ENCODE measurements at regions not wholly inside any gene's neighbourhood (a gene's known extent, or its start where the extent isn't known, plus 50 kb on each side); places are given as distances from the start of the nearest gene placed in this dataset.

GRCh38 chr7:93015779-93016481 is 101.8 kb downstream of the SAMD9 start:
- peak in 1 of 3 experiments; percentile 2 for DNase-seq (ENCODE audit: low read depth in 3 of 3)

DNA sequence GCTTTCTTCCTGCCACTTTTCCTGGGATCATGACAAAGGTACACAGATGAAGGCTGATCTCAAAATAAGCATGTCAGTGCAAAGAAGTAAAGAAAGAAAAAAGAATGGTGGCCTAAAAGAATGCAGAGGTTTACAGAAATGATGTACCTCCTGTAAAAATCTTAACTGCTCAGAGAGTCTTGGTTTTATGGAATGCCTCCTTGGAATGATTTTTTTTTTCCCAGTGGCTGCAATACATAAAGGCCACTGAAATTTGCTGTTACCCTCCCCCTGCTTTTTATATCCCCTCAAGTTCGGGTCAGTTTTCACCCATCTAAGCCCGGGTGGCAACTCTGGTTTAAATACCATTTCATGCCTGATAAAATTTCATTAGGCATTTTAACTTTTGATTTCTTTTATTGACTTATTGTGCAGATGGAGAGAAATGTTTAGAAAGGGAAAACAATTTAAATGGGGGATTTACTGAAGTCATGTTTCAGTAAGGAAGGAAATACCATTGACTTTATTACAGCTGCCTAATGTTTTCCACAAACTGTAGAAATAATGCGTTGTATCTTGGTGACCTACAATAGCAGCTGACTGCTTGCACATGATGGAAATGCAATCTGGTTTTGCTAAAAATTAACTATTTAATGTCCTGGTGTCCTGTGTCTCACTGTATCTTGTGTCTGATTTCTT is 102.5 kb downstream of the SAMD9 start:
- DNase-seq (ENCODE audit: low read depth in 3 of 3) = no peak

DNA sequence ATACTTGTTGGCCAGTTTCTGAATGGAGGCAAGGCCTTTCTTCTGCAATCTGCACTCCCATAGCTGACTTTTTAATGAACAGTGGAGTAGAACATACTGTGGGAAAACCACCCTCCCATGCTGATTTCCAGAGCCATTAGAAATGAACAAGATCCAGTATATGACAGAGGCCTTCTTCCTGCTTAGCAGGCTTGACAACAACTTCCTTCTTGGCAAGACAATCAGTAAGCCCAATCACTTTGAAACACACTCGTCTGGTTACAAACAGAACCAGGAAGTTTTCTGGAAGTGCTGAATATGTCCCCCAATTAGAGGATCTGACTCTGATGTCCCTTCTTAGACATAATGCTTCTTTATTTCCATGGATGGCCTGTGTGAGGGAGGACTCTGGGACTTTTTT is 103.4 kb downstream of the SAMD9 start:
- no peak for DNase-seq (ENCODE audit: low read depth in 3 of 3)

DNA sequence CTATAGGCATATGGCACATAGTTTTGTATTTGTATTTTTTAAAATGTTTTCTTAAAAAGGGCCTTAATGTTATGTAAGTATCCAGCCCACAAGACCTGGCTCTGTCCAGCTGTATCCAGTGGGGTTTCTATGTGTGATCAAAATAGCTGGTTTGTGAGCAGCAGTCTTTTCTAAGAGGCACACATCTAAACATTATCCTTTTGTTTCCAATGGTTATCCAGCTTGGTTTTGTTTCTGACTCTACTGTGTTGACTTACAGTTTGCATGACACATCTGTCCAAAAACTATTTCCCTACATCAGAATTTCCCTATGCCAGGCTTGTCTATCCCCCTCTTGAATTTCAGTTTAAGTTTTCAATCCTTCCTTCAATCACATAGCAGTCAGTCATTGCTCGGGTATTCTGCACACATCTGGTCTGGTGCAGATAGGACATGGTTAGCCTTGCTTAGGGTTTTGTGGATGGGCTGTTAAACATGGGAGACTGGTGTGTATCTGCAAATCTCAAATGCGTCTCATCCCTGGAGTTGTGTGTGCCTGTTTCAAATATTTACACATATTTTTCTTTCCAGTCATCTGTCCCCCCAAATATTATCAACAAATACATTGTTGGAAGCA is 104.2 kb downstream of the SAMD9 start:
- no peak for DNase-seq (ENCODE audit: low read depth in 3 of 3)

- DNase-seq (ENCODE audit: low read depth in 3 of 3) = no peak
Observed at GRCh38 chr7:93011351-93012294, 106.2 kb downstream of the SAMD9 start.

DNA sequence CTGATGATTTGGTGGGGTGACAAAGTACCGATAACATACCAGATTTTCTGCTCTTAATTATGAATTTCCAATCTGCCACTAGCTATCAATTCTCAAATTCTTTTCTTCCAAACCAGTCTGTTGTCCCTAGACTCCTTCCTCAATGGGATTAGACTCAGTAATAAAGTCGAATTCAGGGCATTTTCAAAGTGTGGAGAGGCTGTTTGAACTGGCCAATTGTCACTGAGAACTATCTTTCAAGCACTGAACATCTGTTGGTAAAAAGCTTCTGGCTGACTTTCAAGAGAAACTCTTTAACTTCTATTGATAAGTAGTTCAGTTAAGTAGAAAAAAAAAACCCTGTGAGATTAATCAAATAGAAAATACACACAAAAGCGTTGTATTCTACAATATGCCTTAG is 108.9 kb downstream of the SAMD9 start:
- no peak for DNase-seq (ENCODE audit: low read depth in 3 of 3)

DNA sequence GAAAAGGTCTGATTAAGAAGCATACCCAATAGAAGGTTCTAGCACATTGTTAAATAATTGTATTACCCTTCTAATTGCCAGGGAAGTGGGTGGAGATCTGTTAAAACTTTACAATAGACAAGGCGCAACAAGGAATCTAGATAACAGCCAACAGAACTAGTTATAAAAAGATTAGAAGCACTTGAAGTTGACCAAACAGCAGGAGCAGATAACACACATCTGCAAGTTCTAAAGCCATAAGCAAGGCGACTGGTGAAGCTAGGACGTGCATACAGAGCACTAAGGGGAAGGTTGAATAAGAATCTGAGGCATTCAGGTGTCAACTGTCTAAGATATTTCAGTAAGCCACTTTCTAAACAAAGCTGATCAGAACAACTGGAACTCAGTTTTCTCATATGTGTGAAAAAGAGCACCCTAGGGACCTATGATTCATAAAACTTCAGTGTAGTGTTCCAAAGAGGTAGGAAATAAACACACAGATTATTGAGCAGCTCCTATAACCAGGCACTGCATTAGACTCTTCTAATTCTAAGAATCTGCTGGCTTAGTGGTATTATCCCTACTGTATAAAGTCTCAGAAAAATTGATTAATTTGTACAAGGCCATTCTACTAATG is 111.2 kb downstream of the SAMD9 start:
- DNase-seq (ENCODE audit: low read depth in 3 of 3) = no peak

DNA sequence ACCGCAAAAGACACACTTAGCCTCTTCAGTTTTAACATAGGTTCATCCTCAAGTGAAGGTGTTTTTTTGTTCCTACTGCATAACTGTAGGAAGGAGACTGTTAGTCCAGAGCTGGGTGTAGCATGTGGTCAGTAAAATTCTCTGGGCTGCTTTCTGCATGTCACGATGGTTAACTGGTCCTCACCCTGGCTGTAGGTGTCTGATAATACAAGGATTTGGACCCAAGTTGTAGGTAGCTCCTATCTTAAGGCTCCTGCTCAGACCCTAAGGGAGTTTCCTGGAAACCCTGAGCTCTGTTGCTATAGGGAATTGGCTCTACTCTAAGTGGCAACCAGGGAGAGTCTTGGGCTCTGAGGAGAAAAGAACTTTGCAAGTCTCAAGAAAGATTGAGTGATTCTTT is 112.9 kb downstream of the SAMD9 start:
- DNase-seq (ENCODE audit: low read depth in 3 of 3) = no peak

DNA sequence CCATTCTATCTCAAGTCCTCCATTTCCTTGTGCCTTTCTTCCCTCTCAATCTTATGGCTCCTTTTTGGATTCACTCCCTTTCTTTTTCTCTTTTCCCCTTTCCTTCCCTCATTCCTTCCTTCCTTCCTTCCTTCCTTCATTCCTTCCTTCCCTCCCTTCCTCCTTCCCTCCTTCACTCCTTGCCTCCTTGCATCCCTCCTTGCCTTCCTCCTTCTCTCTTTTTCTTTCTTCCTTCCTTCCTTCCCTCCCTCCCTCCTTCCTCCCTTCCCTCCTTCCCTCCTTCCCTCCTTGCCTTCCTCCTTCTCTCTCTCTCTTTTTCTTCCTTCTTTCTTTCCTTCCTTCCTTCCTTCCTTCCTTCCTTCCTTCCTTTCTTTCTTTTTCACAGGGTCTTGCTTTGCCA is 120.1 kb downstream of the SAMD9 start:
- no peak for DNase-seq (ENCODE audit: low read depth in 3 of 3)

DNA sequence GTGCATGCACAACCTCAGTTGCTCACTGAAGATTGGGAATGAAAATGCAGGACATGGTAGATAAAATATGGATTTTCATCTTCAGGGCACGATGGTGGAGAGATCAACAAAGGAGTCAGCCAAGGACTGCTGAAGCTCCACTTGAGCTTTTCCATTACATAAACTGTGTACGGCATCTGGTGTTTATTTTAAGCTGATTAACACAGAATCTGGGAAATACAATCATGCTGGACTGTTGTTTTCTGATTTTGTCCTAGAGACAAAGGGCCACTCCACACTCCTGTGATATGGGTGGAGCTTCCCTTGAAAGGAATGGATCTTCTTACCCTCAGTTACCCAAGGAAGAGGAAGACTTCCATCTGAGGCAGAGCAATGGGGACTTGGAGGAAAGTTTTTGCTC is 120.6 kb downstream of the SAMD9 start:
- DNase-seq (ENCODE audit: low read depth in 3 of 3) = no peak

GRCh38 chr7:92994901-92995300 is 122.9 kb downstream of the SAMD9 start:
- DNase-seq (ENCODE audit: low read depth in 3 of 3) = no peak

- no peak for DNase-seq (ENCODE audit: low read depth in 3 of 3)
Observed at GRCh38 chr7:92992932-92993331, 124.8 kb downstream of the SAMD9 start.

GRCh38 chr7:92992483-92992882 is 125.3 kb downstream of the SAMD9 start:
- DNase-seq (ENCODE audit: low read depth in 3 of 3) = no peak

- DNase-seq (ENCODE audit: low read depth in 3 of 3) = no peak
Observed at GRCh38 chr7:92991190-92991589, 126.6 kb downstream of the SAMD9 start.

GRCh38 chr7:92988941-92989545 is 128.7 kb downstream of the SAMD9 start:
- DNase-seq (ENCODE audit: low read depth in 3 of 3) = no peak

GRCh38 chr7:92988051-92988450 is 129.7 kb downstream of the SAMD9 start:
- DNase-seq (ENCODE audit: low read depth in 3 of 3) = no peak

GRCh38 chr7:92987538-92987937 is 130.2 kb downstream of the SAMD9 start:
- DNase-seq (ENCODE audit: low read depth in 3 of 3) = no peak

DNA sequence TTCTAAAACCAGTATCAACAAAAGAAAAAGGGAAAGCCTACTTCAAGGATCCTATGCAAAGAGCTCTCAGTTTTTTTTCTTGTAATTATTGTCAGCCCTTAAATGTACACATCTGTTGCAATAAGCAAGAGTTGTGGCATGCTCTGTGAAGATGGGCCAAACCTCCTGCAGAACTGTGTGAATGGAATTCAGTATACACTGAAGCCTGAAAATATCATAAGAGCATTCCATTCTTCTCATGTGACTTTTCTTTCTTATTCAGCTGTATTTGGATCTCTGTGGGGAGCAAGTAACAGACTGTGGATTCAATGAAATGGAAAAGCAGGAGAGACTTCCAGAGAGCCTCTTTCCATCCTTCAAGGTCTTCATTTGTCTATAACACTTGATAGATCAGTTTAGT is 130.7 kb downstream of the SAMD9 start:
- DNase-seq (ENCODE audit: low read depth in 3 of 3) = no peak

DNA sequence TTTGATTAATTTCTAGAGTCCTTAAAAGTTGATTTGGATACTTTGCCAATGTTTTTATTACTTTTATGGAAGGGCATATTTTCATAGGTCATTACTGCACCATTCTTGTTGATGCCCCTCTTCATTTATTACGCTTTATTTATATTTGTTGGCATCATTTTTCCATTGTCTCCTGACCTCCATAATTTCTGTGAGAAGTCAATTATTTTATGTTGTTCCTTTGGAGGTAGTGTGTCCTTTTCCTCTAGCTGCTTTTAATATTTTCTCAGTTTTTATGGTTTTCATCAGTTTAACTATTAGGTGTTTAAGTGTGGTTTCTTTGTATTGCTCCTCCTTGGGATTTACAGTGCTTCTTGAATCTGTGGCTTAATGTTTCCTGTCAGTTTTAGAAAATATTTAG is 134.9 kb downstream of the SAMD9 start:
- DNase-seq (ENCODE audit: low read depth in 3 of 3) = no peak

DNA sequence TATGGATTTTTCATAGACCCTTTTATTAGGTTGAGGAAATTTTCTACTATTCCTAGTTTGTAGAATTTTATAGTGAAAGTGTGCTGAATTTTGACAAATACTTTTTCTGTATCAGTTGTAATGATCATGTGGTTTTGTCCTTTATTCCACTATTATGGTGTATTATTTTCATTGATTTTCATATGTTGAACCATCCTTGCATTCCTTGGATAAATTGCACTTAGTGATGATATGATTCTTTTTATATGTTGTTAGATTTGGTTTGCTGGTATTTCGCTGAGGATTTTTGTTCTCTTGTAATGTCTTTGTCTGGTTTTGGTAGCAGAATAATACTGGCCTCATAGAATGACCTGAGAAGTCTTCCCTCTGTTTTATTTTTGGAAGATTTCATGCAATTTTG is 140.6 kb upstream of the CDK6 start:
- DNase-seq (ENCODE audit: low read depth in 3 of 3) = no peak

DNA sequence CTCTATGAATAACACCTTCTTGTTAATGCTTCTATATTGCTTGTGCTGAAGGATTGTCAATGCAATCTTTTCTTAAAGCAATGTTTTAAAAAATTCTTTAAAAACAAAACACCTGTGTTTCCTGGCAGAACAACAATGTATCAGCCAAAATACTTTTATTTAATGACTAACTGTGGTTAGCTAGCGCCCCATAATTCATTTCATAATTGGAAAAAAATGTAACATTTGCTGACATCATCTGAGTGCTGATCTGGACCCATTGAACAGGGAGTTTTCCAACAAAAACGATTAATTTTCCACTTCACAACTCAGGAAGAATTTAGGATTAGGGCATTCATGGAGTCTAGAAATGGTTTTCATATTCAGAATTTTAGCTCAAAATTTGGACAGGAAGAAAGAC is 137.6 kb upstream of the CDK6 start:
- no peak for DNase-seq (ENCODE audit: low read depth in 3 of 3)

Measured in stimulated activated CD4-positive, alpha-beta T cell treated with anti-CD3 and anti-CD28 coated beads, TNF-alpha, amount 100 ng/mL, for 4 hours (primary cell).